ENCODE measurements at regions not wholly inside any gene's neighbourhood (a gene's known extent, or its start where the extent isn't known, plus 50 kb on each side); places are given as distances from the start of the nearest gene placed in this dataset.

DNA sequence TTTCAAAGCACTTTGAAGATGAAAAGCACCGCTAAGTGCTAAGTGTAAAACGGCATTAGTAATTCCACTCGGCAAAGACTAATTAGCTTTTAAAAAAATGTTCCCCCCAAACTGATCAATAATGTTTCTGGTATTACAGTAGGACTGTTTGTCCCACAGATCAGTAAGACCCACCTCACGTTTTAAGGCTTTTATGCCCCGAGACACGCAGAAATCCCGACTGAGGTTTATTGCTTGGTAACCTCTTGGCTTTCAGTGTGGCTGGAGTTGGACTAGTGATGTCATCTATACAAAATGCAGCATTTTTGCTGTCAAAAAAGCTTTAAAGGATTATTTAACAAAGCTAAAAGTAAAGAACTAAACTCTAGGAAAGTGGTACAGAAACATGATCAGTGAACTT lies 414.6 kb upstream of the PSMD7 start:
- intact Hi-C loops (cut with DNase I; ENCODE audit: low total_unique reads) = no loop called here
- DNase-seq = no peak
- TF ChIP-seq POLR2AphosphoS5 (IDR thresholded peaks at IDR 0.05) (no peak), EP300 (IDR thresholded peaks at IDR 0.05; ENCODE audit: low read depth) (no peak), POLR2A (IDR thresholded peaks at IDR 0.05) (no peak)
- TF ChIP-seq, protein P1, sequence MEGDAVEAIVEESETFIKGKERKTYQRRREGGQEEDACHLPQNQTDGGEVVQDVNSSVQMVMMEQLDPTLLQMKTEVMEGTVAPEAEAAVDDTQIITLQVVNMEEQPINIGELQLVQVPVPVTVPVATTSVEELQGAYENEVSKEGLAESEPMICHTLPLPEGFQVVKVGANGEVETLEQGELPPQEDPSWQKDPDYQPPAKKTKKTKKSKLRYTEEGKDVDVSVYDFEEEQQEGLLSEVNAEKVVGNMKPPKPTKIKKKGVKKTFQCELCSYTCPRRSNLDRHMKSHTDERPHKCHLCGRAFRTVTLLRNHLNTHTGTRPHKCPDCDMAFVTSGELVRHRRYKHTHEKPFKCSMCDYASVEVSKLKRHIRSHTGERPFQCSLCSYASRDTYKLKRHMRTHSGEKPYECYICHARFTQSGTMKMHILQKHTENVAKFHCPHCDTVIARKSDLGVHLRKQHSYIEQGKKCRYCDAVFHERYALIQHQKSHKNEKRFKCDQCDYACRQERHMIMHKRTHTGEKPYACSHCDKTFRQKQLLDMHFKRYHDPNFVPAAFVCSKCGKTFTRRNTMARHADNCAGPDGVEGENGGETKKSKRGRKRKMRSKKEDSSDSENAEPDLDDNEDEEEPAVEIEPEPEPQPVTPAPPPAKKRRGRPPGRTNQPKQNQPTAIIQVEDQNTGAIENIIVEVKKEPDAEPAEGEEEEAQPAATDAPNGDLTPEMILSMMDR (IDR thresholded peaks at IDR 0.05) = no peak
- no peaks in the 10 kb centered on the region for H3K4me1 ChIP-seq
- no peaks in the 10 kb centered on the region for H3K9me3 ChIP-seq
- no peaks in the 10 kb centered on the region for H3K36me3 ChIP-seq
- H3K27ac ChIP-seq = no peak overlapping the region
- 60 to 62% methylated on average over 7 of the region's 7 CpGs for WGBS, 2 donors (ENCODE audit: low coverage in 1 of 2)
- in situ Hi-C loops (cut with MboI; ENCODE audit: low pct_ligation_motif_present in 1 of 4, low pct_unique_long_range_greater_than_20kb in 1 of 4, low sequenced_read_pairs in 3 of 4) = loop anchor here in 1 of 4 donors (25.0 kb wide), 1 partner anchor 1395 kb away; no protein-coding TSS in a partner anchor
- no peak overlapping the region for H3K4me3 ChIP-seq
- peaks cover 20% of the 10 kb centered on the region for H3K27me3 ChIP-seq

DNA sequence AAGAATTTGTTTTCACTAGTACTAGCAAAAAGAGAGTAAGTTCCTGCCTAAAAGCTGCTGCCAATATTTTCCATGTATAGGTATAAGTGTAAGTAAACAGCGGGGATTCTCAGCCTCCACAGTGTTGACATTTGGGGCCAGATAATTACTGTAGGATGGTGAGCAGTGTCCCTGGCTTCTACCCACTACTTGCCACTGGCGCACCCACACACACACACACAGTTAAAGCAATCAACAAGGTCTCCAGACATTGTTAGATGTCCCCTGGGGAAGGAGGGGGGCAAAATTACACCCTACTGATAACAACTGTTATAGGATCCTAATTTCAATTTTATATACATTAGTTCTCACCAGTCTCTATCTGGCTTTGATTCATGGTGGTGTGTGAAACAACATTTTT lies 417.0 kb upstream of the PSMD7 start:
- Histone ChIP-seq H3K4me1 (no peaks in the 10 kb centered on the region), H3K27ac (no peak overlapping the region), H3K9me3 (no peaks in the 10 kb centered on the region), H3K27me3 (peaks cover 7% of the 10 kb centered on the region), H3K36me3 (no peaks in the 10 kb centered on the region), H3K4me3 (no peak overlapping the region)
- WGBS, 2 donors (ENCODE audit: low coverage in 1 of 2) = 86% methylated on average over 2 of the region's 2 CpGs; no CpG with 5 or more reads in 1 of the 2 donors
- TF ChIP-seq POLR2AphosphoS5 (IDR thresholded peaks at IDR 0.05) = no peak
- no peak for TF ChIP-seq POLR2A (IDR thresholded peaks at IDR 0.05)
- TF ChIP-seq, protein P1 (IDR thresholded peaks at IDR 0.05) = no peak
- no peak for TF ChIP-seq EP300 (IDR thresholded peaks at IDR 0.05; ENCODE audit: low read depth)
- no peak for DNase-seq
- intact Hi-C loops (cut with DNase I; ENCODE audit: low total_unique reads) = no loop called here
- in situ Hi-C loops (cut with MboI; ENCODE audit: low pct_ligation_motif_present in 1 of 4, low pct_unique_long_range_greater_than_20kb in 1 of 4, low sequenced_read_pairs in 3 of 4) = loop anchor here in 1 of 4 donors (25.0 kb wide), 1 partner anchor 1392 kb away; no protein-coding TSS in a partner anchor

DNA sequence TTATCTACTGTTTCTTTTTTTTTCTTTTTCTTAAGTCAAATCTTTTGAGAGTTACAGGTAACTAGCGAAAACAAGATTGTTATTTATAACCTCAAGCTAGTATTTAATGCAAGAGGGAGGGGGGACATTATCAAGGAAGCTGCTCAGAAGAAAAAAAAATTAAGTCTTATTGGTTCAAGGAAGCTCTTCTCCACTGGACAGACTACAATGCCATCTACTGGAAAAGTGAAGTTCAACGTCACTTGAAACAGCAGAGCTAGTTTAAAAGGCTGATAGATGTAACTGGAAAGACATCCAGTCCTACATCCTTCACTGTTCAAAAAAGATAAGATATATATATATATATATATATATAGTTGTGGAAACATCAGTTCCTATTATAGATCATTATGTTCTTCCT lies 418.0 kb upstream of the PSMD7 start:
- Histone ChIP-seq H3K4me1 (peaks cover 0 to 2% (median 0%) of the 10 kb centered on the region in 4 donors), H3K36me3 (no peaks in the 10 kb centered on the region), H3K4me3 (no peak overlapping the region), H3K27me3 (no peaks in the 10 kb centered on the region), H3K27ac (no peak overlapping the region), H3K9me3 (no peaks in the 10 kb centered on the region)
- intact Hi-C loops (cut with DNase I; ENCODE audit: low total_unique reads) = no loop called here
- no peak for DNase-seq
- no peak for TF ChIP-seq EP300 (IDR thresholded peaks at IDR 0.05; ENCODE audit: low read depth)
- TF ChIP-seq, protein P1 (IDR thresholded peaks at IDR 0.05) = peak; percentile 42 to 59 (median 47)
- in situ Hi-C loops (cut with MboI; ENCODE audit: low pct_ligation_motif_present in 1 of 4, low pct_unique_long_range_greater_than_20kb in 1 of 4, low sequenced_read_pairs in 3 of 4) = loop anchor here in 1 of 4 donors (25.0 kb wide), 1 partner anchor 1391 kb away; no protein-coding TSS in a partner anchor
- 12 to 19% methylated on average over 2 of the region's 2 CpGs for WGBS, 2 donors (ENCODE audit: low coverage in 1 of 2)

DNA sequence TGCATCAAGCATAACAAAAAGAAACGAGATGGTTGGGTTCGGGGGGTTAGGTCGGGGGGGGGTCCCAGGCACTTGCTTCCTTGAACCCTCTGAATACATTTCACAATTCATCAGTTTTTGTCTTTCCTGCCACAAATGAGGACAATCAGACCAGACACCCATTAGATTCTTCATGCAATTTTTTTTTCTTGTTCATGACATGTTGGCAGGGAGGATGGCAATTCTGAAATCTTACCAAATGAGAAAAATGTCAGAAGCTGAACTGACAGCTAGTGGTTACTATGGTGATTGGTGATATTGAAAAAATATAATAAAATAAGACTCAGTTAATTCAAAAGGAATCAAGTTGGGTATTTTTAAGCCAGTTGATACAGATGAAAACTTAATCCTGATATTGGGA lies 419.5 kb upstream of the PSMD7 start:
- DNase-seq = no peak
- Histone ChIP-seq H3K4me3 (no peak overlapping the region), H3K27me3 (no peaks in the 10 kb centered on the region), H3K36me3 (no peaks in the 10 kb centered on the region), H3K9me3 (no peaks in the 10 kb centered on the region), H3K27ac (no peak overlapping the region), H3K4me1 (peaks cover 0 to 4% (median 0%) of the 10 kb centered on the region in 4 donors)
- in situ Hi-C loops (cut with MboI; ENCODE audit: low pct_ligation_motif_present in 1 of 4, low pct_unique_long_range_greater_than_20kb in 1 of 4, low sequenced_read_pairs in 3 of 4) = loop anchor here in 1 of 4 donors (25.0 kb wide), 1 partner anchor 1390 kb away; no protein-coding TSS in a partner anchor
- TF ChIP-seq EP300 (IDR thresholded peaks at IDR 0.05; ENCODE audit: low read depth) (no peak), POLR2AphosphoS5 (IDR thresholded peaks at IDR 0.05) (no peak), POLR2A (IDR thresholded peaks at IDR 0.05) (no peak)
- intact Hi-C loops (cut with DNase I; ENCODE audit: low total_unique reads) = no loop called here
- 52 to 63% methylated on average over 3 of the region's 3 CpGs for WGBS, 2 donors (ENCODE audit: low coverage in 1 of 2)
